GM12891 (cell line): ENCODE measurements at regions not wholly inside any gene's neighbourhood (a gene's known extent, or its start where the extent isn't known, plus 50 kb on each side); places are given as distances from the start of the nearest gene placed in this dataset.

Experiments used
- PAX5 ChIP-seq: IDR thresholded peaks from 2 replicates; pipeline ENCODE4 v1.6.1; 2011; ENCODE audit warnings: low read length, moderate library complexity, mild to moderate bottlenecking; ENCODE audit not compliant: insufficient read depth, severe bottlenecking
- POLR2A ChIP-seq: IDR thresholded peaks from 2 replicates; pipeline ENCODE4 v1.6.1; 2011; ENCODE audit warnings: low read depth, low read length, control low read depth
- POLR2AphosphoS5 ChIP-seq: IDR thresholded peaks from 2 replicates; pipeline ENCODE4 v1.6.1; 2011; ENCODE audit warnings: low read depth, low read length, control low read depth
- SPI1 ChIP-seq: IDR thresholded peaks from 2 replicates; pipeline ENCODE4 v1.6.1; 2011; ENCODE audit warnings: low read depth, low read length, control low read depth
- TAF1 ChIP-seq: IDR thresholded peaks from 2 replicates; pipeline ENCODE4 v1.6.1; 2011; ENCODE audit warnings: low read depth, low read length, control low read depth

DNA sequence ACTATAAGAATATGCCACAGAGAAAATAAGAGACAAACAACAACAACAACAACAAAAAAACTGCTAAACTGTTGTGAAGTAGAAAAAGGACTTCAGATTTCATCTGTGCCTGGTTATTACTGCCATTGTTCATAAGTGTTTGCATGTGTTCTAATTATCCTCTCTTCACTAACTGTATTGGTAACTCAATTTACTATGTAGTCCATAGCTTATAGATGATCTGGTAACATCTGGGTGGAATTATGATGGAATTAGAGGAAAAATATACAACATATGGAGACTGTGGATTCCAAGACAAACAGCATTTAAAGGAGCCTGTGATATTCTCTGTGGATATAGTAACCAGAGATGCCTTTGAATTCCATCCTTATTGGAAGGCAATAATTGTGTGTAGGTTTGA, 1891.5 kb upstream of the PIK3C3 start:
- TF ChIP-seq POLR2A (no peak), TAF1 (no peak), PAX5 (no peak), POLR2AphosphoS5 (no peak), SPI1 (no peak)
